Epidermal melanocyte (primary cell): ENCODE measurements at regions not wholly inside any gene's neighbourhood (a gene's known extent, or its start where the extent isn't known, plus 50 kb on each side); places are given as distances from the start of the nearest gene placed in this dataset.
A peak's percentile ranks its signal among the peaks of the same experiment; 100 is the strongest.

ENCODE experiments used
- DNase-seq: peaks from one replicate; pipeline ENCODE4 v3.0.0; 2011; ENCODE audit warnings: low spot score; ENCODE audit not compliant: insufficient read length

DNA sequence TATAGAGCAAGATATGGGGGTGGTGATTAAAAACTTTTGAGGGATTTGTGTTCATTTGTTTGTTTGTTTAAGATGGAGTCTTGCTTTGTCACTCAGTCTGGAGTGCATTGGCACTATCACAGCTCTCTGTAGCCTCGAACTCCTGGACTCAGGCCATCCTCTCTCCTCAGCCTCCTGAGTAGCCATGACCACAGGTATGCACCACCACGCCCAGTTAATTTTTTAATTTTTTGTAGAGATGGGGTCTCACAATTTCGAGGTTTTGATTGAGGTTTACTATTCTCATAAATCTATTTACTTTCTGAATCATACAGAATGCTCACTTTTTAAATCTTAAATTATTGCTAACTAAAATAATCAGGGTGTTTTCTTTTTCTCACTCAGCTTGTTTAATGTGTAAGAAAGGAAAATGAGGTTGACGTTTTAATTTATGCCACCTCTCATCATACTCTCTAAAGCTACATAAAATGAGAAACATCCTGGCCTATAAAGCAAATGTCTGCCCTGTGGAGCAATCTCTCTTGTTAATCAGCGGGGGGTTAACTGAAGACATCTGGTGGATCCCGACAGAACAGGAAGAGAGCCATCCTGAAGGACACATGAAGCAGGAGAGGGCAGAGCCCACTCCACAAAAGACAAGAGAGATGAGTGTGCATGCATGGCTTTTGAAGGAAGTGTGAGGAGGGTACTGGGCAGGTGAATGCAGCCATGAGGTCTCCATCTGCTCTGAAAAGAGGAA lies 589.1 kb upstream of the SLC8A1 start:
- no peak for DNase-seq

GRCh38 chr2:41042343-41042742 lies 590.5 kb upstream of the SLC8A1 start:
- no peak for DNase-seq

DNA sequence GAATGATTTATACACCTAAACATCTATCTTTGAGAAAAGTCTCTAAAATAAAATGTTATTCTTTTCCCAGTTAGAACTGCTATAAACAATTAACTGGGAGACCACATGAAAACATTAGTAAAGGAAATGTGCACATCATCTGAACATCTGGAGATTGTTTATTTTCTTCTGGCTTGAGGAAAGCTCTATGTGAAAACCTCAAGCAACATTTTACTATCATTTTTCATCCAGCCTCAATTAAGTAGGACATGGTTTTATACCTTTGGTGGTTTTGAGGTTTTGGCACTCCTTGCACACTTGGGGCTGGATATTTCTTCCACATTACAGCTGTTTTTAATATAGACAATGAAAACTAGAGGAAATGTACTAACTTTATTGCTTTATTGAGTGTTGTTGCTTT lies 609.5 kb upstream of the SLC8A1 start:
- DNase-seq: peak; percentile 28

DNA sequence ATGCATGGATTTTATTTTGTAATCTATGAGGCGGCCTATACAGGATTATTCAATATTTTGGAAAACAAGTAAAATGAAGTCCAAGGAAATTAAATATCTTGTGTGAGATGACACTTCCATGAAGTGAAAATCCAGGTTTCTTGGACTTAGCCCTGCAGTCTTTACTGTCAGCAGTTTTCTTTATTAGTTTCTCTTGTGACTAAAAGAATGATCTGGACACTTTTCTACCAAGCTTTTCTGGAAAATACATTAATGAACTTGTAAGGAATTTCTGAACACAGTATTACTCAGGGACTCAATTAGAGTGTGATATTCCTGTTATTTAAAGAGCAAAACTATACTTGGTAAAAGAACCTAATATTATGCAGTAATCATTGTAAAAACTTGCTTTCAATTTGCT lies 610.4 kb upstream of the SLC8A1 start:
- DNase-seq: no peak

- no peak for DNase-seq
Observed at GRCh38 chr2:41066168-41066567, 614.3 kb upstream of the SLC8A1 start.

DNA sequence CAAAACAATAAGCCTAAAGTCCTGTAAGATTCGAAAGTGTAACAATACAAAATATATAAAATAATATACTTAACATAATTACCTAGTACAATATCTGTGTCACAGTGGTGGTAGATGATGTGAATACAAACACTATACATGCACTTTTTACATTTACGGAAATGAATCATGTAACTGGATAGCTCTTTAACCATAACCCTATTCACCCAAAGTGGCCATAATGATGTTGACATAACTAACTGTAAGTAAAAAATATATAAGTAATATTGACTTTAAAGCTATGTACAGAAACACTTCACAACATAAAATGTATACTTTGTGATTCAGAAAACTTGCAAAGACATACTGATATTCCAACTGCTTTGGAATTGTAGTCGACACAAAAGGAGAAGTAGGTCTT lies 616.9 kb upstream of the SLC8A1 start:
- no peak for DNase-seq

GRCh38 chr2:41078341-41078740 lies 626.5 kb upstream of the SLC8A1 start:
- DNase-seq: no peak

GRCh38 chr2:41079011-41079410 lies 627.1 kb upstream of the SLC8A1 start:
- DNase-seq: no peak

GRCh38 chr2:41084321-41084720 lies 632.4 kb upstream of the SLC8A1 start:
- no peak for DNase-seq

GRCh38 chr2:41087946-41088345 lies 636.1 kb upstream of the SLC8A1 start:
- DNase-seq: no peak

DNA sequence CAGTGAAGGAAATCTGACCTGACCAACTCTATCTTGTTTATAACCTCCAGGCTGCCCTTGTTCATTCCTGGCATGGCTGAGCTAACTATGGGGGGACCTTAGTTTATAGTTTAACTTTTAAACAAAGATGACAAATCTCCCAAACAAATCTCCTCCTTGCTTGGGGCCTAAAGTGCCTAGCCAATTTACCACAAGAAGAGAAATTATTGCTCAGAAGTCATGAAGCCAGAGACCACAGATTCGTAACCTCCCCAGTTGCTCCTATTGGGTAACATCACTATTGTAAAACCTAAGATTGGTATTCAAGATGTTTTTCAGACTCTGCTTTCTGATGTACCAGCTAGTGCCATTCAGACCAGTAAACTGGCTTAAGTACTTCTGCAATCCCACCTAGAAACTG lies 649.4 kb upstream of the SLC8A1 start:
- no peak for DNase-seq

DNA sequence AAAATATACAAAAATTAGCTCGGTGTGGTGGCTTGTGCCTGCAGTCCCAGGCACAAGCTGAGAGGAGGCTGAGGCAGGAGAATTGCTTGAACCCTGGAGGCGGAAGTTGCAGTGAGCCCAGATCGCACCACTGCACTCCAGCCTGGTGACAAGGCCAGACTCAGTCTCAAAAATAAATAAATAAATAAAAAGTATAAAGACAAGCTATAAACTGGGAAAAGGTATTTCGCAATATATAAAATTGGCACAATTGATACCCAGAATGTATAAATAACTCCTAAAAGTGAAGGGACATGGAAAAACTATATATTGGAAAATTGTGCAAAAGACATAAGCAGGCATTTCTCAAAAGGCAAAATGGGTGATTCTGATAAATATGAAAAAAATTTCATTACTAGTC lies 657.9 kb upstream of the SLC8A1 start:
- no peak for DNase-seq

DNA sequence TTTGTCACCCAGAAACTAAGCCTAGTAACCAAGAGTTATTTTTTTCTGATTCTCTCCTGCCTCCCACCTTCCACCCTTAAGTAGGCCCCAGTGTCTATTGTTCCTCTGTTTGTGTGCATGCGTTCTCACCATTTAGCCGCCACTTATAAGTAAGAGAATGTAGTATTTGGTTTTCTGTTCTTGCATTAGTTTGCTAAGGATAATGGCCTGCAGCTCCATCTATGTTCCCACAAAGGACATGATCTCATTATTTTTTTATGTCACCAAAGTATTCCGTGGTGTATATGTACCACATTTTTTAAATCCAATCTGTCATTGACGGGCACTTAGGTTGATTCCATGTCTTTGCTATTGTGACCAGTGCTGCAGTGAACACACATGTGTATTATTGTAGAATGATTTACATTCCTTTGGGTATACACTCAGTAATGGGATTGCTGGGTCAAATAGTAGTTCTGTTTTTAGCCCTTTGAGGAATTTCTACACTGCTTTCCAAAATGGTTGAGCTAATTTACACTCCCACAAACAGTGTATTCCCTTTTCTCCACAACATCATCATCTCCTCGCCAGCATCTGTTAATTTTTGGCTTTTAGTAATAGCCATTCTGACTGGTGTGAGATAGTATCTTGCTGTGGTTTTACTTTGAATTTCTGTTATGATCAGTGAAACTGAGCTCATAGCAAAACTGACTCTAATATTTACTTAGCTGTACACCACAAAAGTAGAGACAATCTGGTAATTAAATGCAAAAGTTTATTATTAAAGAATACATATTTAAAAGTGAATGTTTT lies 660.1 kb upstream of the SLC8A1 start:
- no peak for DNase-seq

DNA sequence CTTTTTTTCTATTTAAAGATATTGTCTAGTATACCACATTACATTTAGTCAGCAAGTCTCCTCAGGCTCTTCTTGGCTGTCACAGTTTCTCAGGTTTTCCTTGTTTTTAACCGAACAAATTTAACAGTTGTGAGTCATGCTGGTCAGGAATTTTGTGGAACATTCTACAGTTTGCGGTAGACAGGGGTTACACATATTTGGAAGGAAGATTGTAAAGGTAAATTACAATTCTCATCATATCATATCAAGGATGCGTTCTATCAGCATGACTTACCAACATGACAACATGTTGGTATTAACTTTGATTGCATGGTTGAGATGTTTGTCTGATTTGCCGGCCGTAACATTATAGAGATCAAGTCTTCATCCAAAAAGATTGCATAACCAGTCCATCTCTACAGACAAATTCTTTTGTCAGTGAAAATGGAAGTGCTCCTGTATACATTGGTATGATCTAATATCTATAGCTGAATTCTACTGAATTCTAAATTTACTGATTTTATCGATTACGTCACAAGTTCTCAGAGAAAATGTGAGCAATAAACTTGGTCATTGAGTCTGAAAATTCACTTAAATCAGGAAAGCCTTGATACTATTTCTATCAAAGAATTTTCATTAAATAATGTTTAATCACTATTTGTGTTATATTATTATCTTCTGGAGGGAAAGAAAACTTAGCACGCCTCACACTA lies 664.4 kb upstream of the SLC8A1 start:
- DNase-seq: no peak

GRCh38 chr2:41119489-41119888 lies 667.6 kb upstream of the SLC8A1 start:
- no peak for DNase-seq

DNA sequence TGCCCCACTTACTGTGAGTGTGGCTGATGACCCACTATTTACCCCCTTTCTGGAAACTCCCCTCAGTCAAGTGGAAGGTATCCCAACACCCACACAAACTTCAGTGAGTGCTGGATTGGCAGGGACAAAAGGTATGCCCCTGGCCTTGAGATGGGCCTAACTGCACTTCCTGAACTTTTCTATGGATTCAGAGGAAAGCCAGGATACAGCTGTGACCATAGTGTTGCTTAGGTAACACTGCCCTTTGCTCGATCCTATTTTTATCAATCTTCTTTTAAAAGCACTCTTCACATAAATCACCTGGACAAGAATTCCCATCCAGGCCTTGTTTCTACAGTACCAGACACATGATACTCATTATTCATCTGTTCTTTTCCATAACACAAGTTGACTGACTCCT lies 671.5 kb upstream of the SLC8A1 start:
- no peak for DNase-seq

- no peak for DNase-seq
Observed at GRCh38 chr2:41127351-41127750, 675.5 kb upstream of the SLC8A1 start.

GRCh38 chr2:41129988-41130387 lies 678.1 kb upstream of the SLC8A1 start:
- DNase-seq: no peak

- DNase-seq: no peak
Observed at GRCh38 chr2:41137031-41137430, 685.1 kb upstream of the SLC8A1 start.

GRCh38 chr2:41141146-41141791 lies 689.4 kb upstream of the SLC8A1 start:
- DNase-seq: no peak

DNA sequence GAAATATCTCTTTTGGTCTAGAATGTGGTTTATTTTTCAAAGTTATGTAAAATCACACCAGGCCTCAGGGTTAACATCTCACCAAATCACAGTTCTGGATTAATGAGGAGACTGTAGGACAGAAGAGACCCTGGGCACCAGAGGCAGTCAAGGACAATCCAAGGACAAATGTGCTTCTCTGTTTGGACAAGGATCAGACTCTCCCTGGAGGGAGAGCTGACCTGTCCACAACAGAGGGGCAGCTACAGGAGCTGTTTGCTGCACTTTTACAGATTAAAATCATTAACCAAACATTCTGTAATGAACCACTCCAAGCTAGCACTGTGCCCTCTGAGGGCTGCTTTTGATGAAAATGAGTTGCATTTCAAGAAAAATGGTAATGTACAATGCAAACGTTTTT lies 690.6 kb upstream of the SLC8A1 start:
- DNase-seq: no peak

- no peak for DNase-seq
Observed at GRCh38 chr2:41145066-41145465, 693.2 kb upstream of the SLC8A1 start.
